ENCODE measurements at regions not wholly inside any gene's neighbourhood (a gene's known extent, or its start where the extent isn't known, plus 50 kb on each side); places are given as distances from the start of the nearest gene placed in this dataset.

- DNase-seq: no peak
These were observed 120.1 kb upstream of the ERCC6L2 start for GRCh38 chr9:95755421-95755730.

DNA sequence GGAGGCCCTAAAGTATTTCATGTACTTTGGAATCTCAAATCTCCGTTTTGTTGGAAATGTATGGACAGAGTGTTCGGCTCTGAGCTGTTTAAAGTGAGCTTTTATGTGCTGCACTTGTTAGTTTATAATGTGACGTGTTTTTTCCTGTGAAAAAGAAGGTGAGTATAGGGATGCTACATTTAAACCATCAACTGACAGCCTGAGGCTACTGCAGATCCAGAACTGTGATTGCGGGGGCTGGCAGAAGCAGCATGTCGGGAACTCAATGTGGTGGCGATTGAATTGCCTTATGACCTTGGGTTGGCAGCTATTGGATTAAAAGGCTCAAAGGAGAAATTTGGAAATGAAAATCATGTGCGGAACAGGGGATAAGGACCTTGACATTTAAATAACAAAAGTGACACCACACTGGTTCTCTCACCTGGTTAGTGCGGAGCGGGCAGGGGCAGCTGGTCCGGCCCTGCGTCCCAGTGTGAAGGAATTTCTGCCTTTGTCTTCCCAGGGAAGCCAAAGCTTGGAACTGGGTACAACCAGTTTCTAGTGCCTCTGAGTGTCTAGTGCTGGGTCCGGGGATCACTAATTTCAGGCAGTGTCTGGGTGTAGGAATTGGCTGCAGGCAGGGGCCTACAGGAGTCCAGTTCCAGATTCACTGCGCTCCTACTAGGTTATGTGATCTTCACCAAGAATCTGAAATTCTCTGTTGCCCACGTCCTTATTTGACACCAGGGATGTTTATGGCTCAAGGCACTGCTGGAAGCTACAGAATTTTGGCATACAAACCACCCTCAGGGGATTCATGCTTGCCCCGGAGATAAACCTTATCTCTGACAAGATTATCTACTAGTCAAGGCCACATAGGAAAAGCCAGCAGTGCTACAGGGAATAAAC is 120.7 kb upstream of the ERCC6L2 start:
- DNase-seq: no peak

DNA sequence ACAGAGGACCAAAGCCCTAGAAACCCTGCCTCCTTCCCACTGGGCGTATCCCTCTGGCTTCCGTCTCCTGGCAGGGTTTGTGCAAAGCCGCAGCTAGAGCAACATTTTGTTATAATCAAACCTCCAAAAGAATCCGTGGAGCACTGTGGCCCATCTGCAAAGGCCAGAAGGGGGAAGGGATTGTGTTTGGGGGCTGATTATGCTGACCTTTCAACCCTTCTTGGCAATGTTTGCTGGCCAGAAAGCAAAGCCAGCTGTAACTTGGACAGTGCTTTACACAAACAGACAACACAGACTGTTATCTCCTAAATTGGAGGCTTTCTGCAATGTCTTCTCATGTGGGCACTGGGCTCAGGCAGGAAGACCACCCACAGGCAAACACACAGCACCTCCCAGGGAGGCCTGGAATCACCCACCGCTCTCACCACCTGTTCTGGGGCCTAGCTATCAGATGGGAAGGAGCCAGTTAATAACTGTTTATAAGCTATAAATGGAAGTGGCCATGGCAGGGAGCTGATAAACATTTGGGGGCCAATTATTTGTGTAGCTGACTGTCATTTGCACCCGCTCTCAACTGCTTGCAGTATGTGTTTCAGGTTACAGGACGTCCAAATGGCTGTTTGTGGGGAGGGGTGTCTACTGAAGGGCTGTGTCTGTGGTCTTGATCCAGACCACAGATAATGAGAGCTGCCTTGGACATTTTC is 121.6 kb upstream of the ERCC6L2 start:
- no peak for DNase-seq

DNA sequence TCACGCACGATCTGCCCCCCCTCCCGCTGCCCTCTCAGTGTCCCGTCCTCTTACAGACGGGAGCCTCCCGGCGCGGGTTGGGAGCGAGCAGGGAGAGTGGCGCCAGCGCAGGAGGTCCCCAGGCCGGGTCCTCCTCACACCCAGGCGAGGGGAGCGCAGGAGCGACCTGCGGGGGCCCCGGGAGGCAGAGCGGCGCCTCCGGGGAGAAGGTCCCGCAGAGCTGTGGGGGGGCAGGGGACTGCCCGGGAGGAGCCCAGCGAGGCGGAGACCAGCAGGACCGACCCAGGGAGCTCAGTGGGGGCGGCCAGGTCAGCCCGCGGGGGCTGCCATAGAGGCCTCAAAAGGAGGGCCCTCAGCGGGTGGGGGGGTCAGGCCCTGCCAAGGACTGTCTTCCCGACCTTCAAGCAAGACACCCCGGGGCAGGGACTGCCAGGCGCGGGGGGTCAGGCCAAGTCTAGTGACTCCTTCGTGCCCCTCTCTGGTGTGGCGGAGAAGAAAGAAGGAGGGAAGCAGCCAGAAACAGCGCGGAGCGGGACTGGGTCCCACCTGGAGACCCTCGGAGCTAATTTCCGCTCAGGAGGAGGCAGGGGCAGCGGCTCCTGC is 123.3 kb upstream of the ERCC6L2 start:
- DNase-seq: no peak

DNA sequence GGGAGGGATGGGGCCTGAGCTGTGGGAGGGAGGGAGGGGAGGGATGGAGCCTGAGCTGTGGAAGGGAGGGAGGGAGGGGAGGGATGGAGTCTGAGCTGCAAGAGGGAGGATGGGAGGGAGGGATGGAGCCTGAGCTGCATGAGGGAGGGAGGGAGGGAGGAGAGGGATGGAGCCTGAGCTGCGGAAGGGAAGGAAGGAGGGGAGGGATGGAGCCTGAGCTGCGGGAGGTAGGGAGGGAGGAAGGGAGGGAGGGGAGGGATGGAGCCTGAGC is 124.0 kb upstream of the ERCC6L2 start:
- no peak for DNase-seq

DNA sequence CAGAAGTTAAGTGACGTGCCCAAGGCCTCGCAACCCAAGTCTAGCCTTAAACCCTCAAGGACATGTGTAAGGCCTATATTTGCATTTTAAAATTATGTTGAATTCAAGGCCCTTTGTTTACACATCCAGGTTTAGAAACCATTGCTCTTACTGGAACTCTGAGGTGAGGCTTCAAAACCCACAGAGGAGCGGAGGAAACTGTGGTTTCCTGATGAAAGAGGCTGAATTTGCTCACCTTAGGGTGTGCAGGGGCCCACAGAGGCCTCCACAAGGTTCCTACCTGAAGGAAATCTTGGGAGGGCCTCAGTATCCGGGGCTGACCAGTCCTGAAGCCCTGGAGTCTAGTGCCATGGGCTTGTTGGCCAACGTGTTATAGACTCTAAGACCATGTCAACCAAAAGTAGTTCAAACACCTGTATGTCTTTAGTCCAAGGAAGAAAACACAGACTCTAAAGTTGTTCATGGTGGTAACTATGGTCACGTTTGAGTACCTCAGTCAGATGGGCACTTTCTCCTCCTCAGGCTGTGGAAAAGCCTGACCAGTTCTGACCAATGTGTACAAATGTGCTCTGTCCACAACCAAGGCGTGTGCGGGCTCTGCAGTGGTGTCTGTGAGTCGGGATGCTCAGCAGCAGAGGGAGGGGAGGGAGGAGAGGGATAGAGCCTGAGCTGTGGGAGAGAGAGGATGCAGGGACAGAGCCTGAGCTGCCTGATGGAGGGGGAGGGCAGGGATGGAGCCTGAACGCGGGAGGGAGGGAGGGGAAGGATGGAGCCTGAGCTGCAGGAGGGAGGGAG is 124.6 kb upstream of the ERCC6L2 start:
- DNase-seq: no peak

- DNase-seq: no peak
These were observed 126.0 kb upstream of the ERCC6L2 start for GRCh38 chr9:95749493-95749892.

DNA sequence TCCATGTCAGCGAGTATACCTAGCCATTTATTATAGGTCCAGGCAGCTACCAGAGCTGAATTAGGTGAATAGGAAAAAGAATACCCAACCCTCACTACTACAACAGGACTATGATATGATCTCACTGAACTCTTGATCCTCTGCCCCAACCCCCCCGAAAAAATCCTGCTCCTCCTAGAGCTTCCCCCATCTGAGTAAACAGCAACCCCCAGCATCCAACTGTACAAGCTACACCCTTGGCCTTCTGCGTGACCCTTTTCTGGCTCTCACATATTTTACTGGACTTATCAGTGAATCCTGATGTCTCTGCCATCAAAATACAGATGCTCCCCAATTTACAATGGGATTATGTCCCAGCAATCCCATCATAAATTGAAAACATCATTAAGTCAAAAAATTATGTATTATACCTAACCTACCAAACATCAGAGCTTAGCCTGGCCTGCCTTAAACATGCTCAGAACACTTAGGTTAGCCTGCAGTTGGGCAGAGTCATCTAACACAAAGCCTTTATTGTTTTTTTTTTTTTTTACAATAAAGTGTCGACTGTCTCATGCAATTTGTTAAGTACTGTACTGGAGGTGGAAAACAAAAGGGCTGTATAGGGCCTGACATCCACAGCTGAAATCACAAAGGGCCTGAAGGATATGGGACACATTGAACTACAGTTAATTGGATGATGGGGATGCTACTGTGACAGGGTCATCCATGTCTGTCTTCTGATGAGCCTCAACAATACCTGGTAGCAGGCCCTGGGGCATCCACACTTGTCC is 128.9 kb upstream of the ERCC6L2 start:
- no peak for DNase-seq

DNA sequence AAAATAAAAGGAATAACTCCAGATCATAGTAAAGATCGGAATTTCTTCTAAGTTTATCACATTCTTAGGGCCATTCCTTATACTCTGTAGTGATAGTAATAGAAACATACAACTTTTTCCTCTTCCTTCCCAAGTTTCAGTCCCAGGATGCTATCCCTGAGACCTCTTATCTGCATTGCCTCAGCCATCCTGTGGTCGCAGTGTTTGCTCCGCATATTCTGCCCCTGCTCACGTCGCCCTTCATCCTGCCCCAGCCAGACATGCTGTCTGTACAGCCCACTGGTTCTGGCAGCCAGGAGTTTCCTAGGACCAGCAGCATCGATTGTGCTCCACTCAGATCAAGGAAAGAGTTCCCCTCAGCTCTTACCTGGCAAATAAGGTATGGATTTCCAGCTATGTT is 132.7 kb upstream of the ERCC6L2 start:
- DNase-seq: no peak

DNA sequence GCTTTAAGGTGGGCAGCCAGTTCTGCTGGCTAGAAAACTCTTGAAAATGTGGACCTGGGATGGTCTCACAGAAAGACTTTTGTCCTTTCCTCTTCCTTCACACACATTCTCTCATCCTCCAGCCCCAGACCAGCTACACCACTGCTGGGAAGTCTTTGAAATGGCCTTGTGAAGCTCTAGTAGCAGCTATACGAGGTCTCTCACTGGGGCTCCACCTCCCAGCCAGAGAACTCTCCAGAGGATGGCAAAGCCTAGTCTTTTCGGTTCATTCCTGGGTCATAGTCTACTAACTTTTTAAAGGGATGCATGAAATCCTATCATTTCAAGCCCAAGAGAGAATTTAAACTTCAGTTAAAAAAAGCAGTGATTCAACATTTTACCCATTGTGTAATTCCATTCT is 133.9 kb upstream of the ERCC6L2 start:
- no peak for DNase-seq

DNA sequence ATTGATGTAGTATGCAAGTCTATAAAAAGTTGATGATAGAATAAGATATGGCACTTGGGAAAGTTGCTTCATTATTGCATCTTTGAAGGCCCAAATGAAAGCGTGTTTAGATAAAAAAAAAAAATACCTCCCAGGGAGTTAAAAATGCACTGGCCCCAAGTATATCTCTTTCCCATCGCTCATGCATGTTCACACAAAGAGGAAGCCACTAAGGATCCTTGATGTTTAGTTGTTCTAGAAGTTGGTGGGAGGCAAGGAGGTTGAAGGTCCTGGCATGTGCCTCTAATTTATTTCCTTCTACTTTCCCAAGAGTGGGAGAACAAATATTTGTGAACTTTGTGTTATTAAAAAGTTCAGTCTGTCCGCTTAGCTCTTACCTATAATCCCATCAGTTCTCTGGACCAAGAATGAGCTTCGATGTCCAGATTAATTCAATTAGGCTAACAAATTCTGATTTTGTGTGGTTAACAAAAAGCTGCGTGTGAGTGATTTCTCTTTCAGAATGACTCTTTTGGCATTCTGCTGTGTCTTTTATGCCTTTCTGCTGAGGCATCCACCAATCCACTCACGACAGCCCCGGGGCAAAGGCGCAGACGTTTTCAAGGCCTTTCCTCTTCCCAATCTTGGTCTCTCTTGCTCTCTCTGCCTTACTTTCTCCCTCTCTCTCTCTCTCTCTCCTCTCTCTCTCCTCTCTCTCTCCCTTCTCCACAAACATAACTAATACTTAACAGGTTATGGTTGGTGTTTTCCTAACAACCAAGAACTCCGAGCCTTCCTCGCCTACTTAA is 135.1 kb upstream of the ERCC6L2 start:
- no peak for DNase-seq

GRCh38 chr9:95738438-95738837 is 137.1 kb upstream of the ERCC6L2 start:
- DNase-seq: no peak

- no peak for DNase-seq
These were observed 138.5 kb upstream of the ERCC6L2 start for GRCh38 chr9:95736891-95737522.

GRCh38 chr9:95736370-95736769 is 139.1 kb upstream of the ERCC6L2 start:
- no peak for DNase-seq

DNA sequence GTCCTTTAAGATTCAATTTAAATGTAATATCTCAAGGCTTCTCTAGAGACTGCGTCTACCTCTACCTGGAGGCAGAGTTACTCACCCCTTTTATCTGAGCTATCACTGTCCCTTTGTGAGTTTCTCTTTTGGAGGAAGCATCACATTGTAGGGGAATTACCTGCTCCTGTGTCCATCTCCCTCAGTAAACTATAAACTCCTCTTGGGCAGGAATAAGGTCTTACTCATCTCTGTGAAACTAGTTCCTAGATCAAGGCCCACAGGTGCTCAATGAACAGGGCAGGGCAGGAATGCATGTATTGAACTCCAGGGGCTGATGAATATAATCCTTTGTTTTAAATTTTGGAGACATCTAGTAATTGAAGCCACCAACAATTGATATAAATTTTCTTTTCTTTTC is 139.8 kb upstream of the ERCC6L2 start:
- DNase-seq: no peak

- DNase-seq: no peak
These were observed 141.5 kb upstream of the ERCC6L2 start for GRCh38 chr9:95733741-95734666.

- no peak for DNase-seq
These were observed 142.4 kb upstream of the ERCC6L2 start for GRCh38 chr9:95732802-95733688.

GRCh38 chr9:95731876-95732275 is 143.6 kb upstream of the ERCC6L2 start:
- no peak for DNase-seq

DNA sequence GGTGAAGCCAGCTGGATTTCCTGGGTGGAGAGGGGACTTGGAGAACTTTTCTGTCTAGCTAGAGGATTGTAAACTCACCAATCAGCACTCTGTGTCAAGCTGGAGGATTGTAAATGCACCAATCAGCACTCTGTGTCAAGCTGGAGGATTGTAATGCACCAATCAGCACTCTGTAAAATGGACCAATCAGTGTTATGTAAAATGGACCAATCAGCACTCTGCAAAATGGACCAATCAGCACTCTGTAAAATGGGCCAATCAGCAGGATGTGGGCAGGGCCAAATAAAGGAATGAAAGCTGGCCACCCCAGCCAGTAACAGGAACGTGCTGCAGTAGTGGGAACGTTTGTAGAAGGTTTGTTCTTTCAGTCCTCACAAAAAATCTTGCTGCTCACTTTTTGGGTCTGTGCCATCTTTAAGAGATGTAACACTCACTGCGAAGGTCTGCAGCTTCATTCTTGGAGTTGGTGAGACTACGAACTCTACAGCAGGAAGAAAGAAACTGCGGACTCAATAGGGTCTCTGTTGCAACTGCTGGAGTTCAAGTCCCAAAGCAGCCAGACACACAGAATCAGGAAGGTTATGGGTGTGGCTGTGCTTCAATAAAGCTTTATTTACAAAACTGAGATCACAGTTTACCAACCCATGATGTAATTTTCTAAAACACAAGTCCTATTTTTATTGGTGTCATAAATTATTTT is 145.7 kb upstream of the ERCC6L2 start:
- no peak for DNase-seq
